ENCODE measurements at regions not wholly inside any gene's neighbourhood (a gene's known extent, or its start where the extent isn't known, plus 50 kb on each side); places are given as distances from the start of the nearest gene placed in this dataset.

GRCh38 chr9:1668441-1668840, 346.7 kb upstream of the SMARCA2 start:
- DNase-seq (ENCODE audit: low spot score in 2 of 2) = no peak
- H3K27ac Mint-ChIP-seq = no peak overlapping the region
- no peaks in the 10 kb centered on the region for H3K36me3 Mint-ChIP-seq
- ATAC-seq = no peak
- H3K9me3 Mint-ChIP-seq = peaks cover 5% of the 10 kb centered on the region in 2 donors

- DNase-seq (ENCODE audit: low spot score in 2 of 2) (no peak), ATAC-seq (no peak)
- Mint-ChIP-seq H3K36me3 (no peaks in the 10 kb centered on the region), H3K27ac (no peak overlapping the region), H3K9me3 (no peaks in the 10 kb centered on the region)
These were observed 341.8 kb upstream of the SMARCA2 start for GRCh38 chr9:1673300-1673699.

- DNase-seq (ENCODE audit: low spot score in 2 of 2) (no peak), ATAC-seq (no peak)
- Mint-ChIP-seq H3K36me3 (no peaks in the 10 kb centered on the region), H3K9me3 (no peaks in the 10 kb centered on the region), H3K27ac (no peak overlapping the region)
These were observed 338.4 kb upstream of the SMARCA2 start for GRCh38 chr9:1676771-1677170.

GRCh38 chr9:1683951-1684350, 331.2 kb upstream of the SMARCA2 start:
- no peak for ATAC-seq
- H3K27ac Mint-ChIP-seq = no peak overlapping the region
- H3K36me3 Mint-ChIP-seq = no peaks in the 10 kb centered on the region

GRCh38 chr9:1698991-1699390, 316.2 kb upstream of the SMARCA2 start:
- H3K27ac Mint-ChIP-seq = no peak overlapping the region
- no peak for ATAC-seq
- no peak for DNase-seq (ENCODE audit: low spot score in 2 of 2)
- H3K9me3 Mint-ChIP-seq = no peaks in the 10 kb centered on the region
- no peaks in the 10 kb centered on the region for H3K36me3 Mint-ChIP-seq

More at GRCh38 chr9:1683951-1684350, 331.2 kb upstream of the SMARCA2 start:
- no peak for DNase-seq (ENCODE audit: low spot score in 2 of 2)
- no peaks in the 10 kb centered on the region for H3K9me3 Mint-ChIP-seq

GRCh38 chr9:1701113-1701512, 314.0 kb upstream of the SMARCA2 start:
- H3K9me3 Mint-ChIP-seq = no peaks in the 10 kb centered on the region

GRCh38 chr9:1702701-1703100, 312.4 kb upstream of the SMARCA2 start:
- H3K27ac Mint-ChIP-seq = no peak overlapping the region
- H3K36me3 Mint-ChIP-seq = no peaks in the 10 kb centered on the region
- no peak for ATAC-seq
- H3K9me3 Mint-ChIP-seq = no peaks in the 10 kb centered on the region
- DNase-seq (ENCODE audit: low spot score in 2 of 2) = no peak

More at GRCh38 chr9:1701113-1701512, 314.0 kb upstream of the SMARCA2 start:
- Mint-ChIP-seq H3K27ac (no peak overlapping the region), H3K36me3 (no peaks in the 10 kb centered on the region)
- ATAC-seq = no peak
- DNase-seq (ENCODE audit: low spot score in 2 of 2) = no peak

GRCh38 chr9:1707291-1707690, 307.9 kb upstream of the SMARCA2 start:
- no peak for DNase-seq (ENCODE audit: low spot score in 2 of 2)
- ATAC-seq = no peak
- H3K36me3 Mint-ChIP-seq = no peaks in the 10 kb centered on the region
- no peak overlapping the region for H3K27ac Mint-ChIP-seq
- H3K9me3 Mint-ChIP-seq = no peaks in the 10 kb centered on the region

GRCh38 chr9:1708219-1708618, 306.9 kb upstream of the SMARCA2 start:
- no peak overlapping the region for H3K27ac Mint-ChIP-seq
- ATAC-seq (no peak), DNase-seq (ENCODE audit: low spot score in 2 of 2) (no peak)
- no peaks in the 10 kb centered on the region for H3K36me3 Mint-ChIP-seq
- no peaks in the 10 kb centered on the region for H3K9me3 Mint-ChIP-seq

- no peak for DNase-seq (ENCODE audit: low spot score in 2 of 2)
- Mint-ChIP-seq H3K9me3 (no peaks in the 10 kb centered on the region), H3K36me3 (no peaks in the 10 kb centered on the region), H3K27ac (no peak overlapping the region)
- no peak for ATAC-seq
These were observed 305.8 kb upstream of the SMARCA2 start for GRCh38 chr9:1709347-1709746.

- H3K36me3 Mint-ChIP-seq = no peaks in the 10 kb centered on the region
- H3K27ac Mint-ChIP-seq = no peak overlapping the region
- H3K9me3 Mint-ChIP-seq = no peaks in the 10 kb centered on the region
- ATAC-seq (no peak), DNase-seq (ENCODE audit: low spot score in 2 of 2) (no peak)
These were observed 302.2 kb upstream of the SMARCA2 start for GRCh38 chr9:1712861-1713450.

- Mint-ChIP-seq H3K9me3 (peaks cover 0 to 2% of the 10 kb centered on the region in 2 donors), H3K27ac (no peak overlapping the region), H3K36me3 (peaks cover 0 to 3% of the 10 kb centered on the region in 2 donors)
- DNase-seq (ENCODE audit: low spot score in 2 of 2) = no peak
- no peak for ATAC-seq
These were observed 301.3 kb upstream of the SMARCA2 start for GRCh38 chr9:1713841-1714240.

- Mint-ChIP-seq H3K9me3 (peaks cover 0 to 10% of the 10 kb centered on the region in 2 donors), H3K27ac (no peak overlapping the region), H3K36me3 (peaks cover 0 to 6% of the 10 kb centered on the region in 2 donors)
- ATAC-seq = no peak
- no peak for DNase-seq (ENCODE audit: low spot score in 2 of 2)
These were observed 297.3 kb upstream of the SMARCA2 start for GRCh38 chr9:1717882-1718281.

- ATAC-seq (no peak), DNase-seq (ENCODE audit: low spot score in 2 of 2) (no peak)
- Mint-ChIP-seq H3K36me3 (peaks cover 0 to 6% of the 10 kb centered on the region in 2 donors), H3K27ac (no peak overlapping the region), H3K9me3 (peaks cover 0 to 10% of the 10 kb centered on the region in 2 donors)
These were observed 296.3 kb upstream of the SMARCA2 start for GRCh38 chr9:1718836-1719235.

- Mint-ChIP-seq H3K36me3 (peaks cover 0 to 6% of the 10 kb centered on the region in 2 donors), H3K27ac (no peak overlapping the region), H3K9me3 (peaks cover 0 to 10% of the 10 kb centered on the region in 2 donors)
- DNase-seq (ENCODE audit: low spot score in 2 of 2) (no peak), ATAC-seq (no peak)
These were observed 294.0 kb upstream of the SMARCA2 start for GRCh38 chr9:1721196-1721595.

GRCh38 chr9:1722404-1722803, 292.7 kb upstream of the SMARCA2 start:
- no peak for DNase-seq (ENCODE audit: low spot score in 2 of 2)
- peaks cover 0 to 6% of the 10 kb centered on the region in 2 donors for H3K36me3 Mint-ChIP-seq
- peak in 1 of 2 donors; percentile 51 for ATAC-seq
- peaks cover 0 to 10% of the 10 kb centered on the region in 2 donors for H3K9me3 Mint-ChIP-seq
- no peak overlapping the region for H3K27ac Mint-ChIP-seq

- ATAC-seq (no peak), DNase-seq (ENCODE audit: low spot score in 2 of 2) (no peak)
- H3K27ac Mint-ChIP-seq = no peak overlapping the region
- H3K36me3 Mint-ChIP-seq = peaks cover 0 to 6% of the 10 kb centered on the region in 2 donors
- H3K9me3 Mint-ChIP-seq = peaks cover 0 to 10% of the 10 kb centered on the region in 2 donors
These were observed 291.6 kb upstream of the SMARCA2 start for GRCh38 chr9:1723522-1724015.

GRCh38 chr9:1726993-1727759, 288.0 kb upstream of the SMARCA2 start:
- ATAC-seq (peak in 1 of 2 donors; percentile 34), DNase-seq (ENCODE audit: low spot score in 2 of 2) (peak in 1 of 2 donors; percentile 4)
- H3K36me3 Mint-ChIP-seq = no peaks in the 10 kb centered on the region
- no peaks in the 10 kb centered on the region for H3K9me3 Mint-ChIP-seq
- H3K27ac Mint-ChIP-seq = no peak overlapping the region
